Activated T-cell treated with anti-CD3 and anti-CD28 coated beads, Interleukin-2, amount 50 U/mL, for 24 hours (primary cell): ENCODE measurements at regions not wholly inside any gene's neighbourhood (a gene's known extent, or its start where the extent isn't known, plus 50 kb on each side); places are given as distances from the start of the nearest gene placed in this dataset.
A peak's percentile ranks its signal among the peaks of the same experiment; 100 is the strongest.

Source experiments
- DNase-seq: peaks from one replicate; pipeline ENCODE4 v3.0.0-alpha.2; 2020
- H3K27ac Mint-ChIP-seq: 2 replicates; pipeline ENCODE4 v1.8.0; 2020; ENCODE audit warnings: mild to moderate bottlenecking, mixed read lengths
- H3K27me3 Mint-ChIP-seq: 2 replicates; pipeline ENCODE4 v1.8.0; 2020; ENCODE audit warnings: mixed read lengths
- H3K36me3 Mint-ChIP-seq: 2 replicates; pipeline ENCODE4 v1.8.0; 2020; ENCODE audit warnings: low read depth, mixed read lengths
- H3K4me1 Mint-ChIP-seq: 2 replicates; pipeline ENCODE4 v1.8.0; 2020; ENCODE audit warnings: low read depth, mixed read lengths
- H3K4me3 Mint-ChIP-seq: 2 replicates; pipeline ENCODE4 v1.8.0; 2020; ENCODE audit warnings: mild to moderate bottlenecking, moderate library complexity, mixed read lengths
- H3K9me3 Mint-ChIP-seq: 2 replicates; pipeline ENCODE4 v1.8.0; 2020; ENCODE audit warnings: mixed read lengths

GRCh38 chr2:190767821-190768220, 112.8 kb upstream of the GLS start:
- Mint-ChIP-seq H3K36me3 (no peaks in the 10 kb centered on the region), H3K9me3 (no peaks in the 10 kb centered on the region), H3K27ac (no peak overlapping the region)

DNA sequence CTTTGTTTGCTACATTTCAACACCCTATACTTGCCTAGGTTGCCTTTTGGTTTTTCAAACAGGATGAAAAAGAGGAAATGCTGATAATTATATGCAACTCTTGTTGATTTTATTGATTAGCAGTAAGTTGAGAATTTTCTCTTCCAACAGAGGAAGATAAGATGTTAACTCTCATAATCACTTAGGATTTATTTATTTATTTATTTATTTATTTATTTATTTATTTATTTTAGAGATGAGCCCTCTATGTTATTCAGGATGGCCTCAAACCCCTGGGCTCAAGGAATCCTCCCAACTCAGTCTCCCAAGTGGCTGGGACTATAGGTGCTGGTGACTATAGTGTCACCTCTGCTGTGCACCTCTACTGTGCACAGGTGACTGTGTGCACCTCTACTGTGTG, 111.4 kb upstream of the GLS start:
- peaks cover 3% of the 10 kb centered on the region for H3K9me3 Mint-ChIP-seq
- H3K27me3 Mint-ChIP-seq: no peaks in the 10 kb centered on the region
- H3K4me1 Mint-ChIP-seq: peaks cover 31% of the 10 kb centered on the region
- no peak overlapping the region for H3K27ac Mint-ChIP-seq
- no peak overlapping the region for H3K4me3 Mint-ChIP-seq
- no peak for DNase-seq
- H3K36me3 Mint-ChIP-seq: no peaks in the 10 kb centered on the region

More at GRCh38 chr2:190767821-190768220, 112.8 kb upstream of the GLS start:
- peaks cover 44% of the 10 kb centered on the region for H3K4me1 Mint-ChIP-seq
- H3K27me3 Mint-ChIP-seq: no peaks in the 10 kb centered on the region
- no peak for DNase-seq
- H3K4me3 Mint-ChIP-seq: no peak overlapping the region

- DNase-seq: no peak
- Mint-ChIP-seq H3K9me3 (peaks cover 3% of the 10 kb centered on the region), H3K27me3 (no peaks in the 10 kb centered on the region), H3K4me1 (peaks cover 8% of the 10 kb centered on the region), H3K4me3 (no peak overlapping the region), H3K36me3 (no peaks in the 10 kb centered on the region), H3K27ac (no peak overlapping the region)
Measured at GRCh38 chr2:190771726-190772125, 108.9 kb upstream of the GLS start.

GRCh38 chr2:190780594-190780993, 100.0 kb upstream of the GLS start:
- H3K9me3 Mint-ChIP-seq: no peaks in the 10 kb centered on the region
- peaks cover 33% of the 10 kb centered on the region for H3K4me1 Mint-ChIP-seq
- H3K27me3 Mint-ChIP-seq: no peaks in the 10 kb centered on the region
- no peaks in the 10 kb centered on the region for H3K36me3 Mint-ChIP-seq
- no peak overlapping the region for H3K27ac Mint-ChIP-seq
- no peak overlapping the region for H3K4me3 Mint-ChIP-seq
- DNase-seq: no peak

DNA sequence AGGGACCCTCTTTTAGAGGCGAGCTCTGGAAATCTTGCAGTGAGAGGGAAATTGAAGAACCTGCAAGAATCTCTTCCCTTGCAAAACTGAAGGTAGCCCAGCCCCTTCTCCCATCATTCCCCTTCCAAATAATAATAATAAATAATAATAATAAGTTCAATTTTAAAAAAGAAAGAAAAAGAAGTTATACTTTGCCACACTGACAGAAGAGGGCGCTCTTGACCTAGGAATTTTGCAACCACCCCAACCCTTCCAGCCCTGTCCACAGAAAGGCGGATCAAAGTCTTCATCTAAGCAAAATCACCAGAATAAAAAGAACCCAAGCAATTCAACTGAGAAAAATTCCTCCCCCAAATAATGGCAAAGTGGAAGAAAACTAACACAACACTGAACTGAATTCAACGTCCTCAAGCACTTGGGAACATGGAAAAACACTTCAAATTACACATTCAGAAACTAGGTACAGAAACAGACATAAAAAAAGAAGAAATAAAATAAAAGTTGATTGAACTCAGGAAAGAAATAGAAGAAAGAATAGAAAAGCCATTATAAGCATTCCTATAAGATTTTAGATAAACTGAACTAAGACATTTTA, 98.9 kb upstream of the GLS start:
- no peak for DNase-seq
- Mint-ChIP-seq H3K9me3 (no peaks in the 10 kb centered on the region), H3K27ac (no peak overlapping the region), H3K4me1 (peaks cover 42% of the 10 kb centered on the region), H3K4me3 (no peak overlapping the region), H3K36me3 (no peaks in the 10 kb centered on the region), H3K27me3 (no peaks in the 10 kb centered on the region)

DNA sequence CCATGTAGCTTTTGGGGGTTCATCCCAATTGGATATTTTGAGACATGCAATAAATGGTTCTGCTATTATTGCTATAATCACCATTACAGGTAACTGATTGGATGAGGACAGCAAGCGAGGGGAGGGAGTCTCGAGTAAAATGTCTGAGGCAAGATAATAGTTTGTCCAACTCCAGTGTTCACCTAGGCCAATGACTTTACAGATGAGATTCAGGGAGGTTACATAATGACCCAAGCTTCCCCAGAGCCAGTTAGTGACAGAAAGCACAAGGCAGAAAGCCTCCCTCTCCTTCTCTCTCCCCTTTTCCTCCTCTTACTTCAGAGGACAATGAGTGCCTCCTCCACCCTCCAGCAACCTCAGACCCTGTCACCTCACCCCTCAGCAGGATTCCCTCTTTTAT, 98.4 kb upstream of the GLS start:
- Mint-ChIP-seq H3K9me3 (no peaks in the 10 kb centered on the region), H3K36me3 (no peaks in the 10 kb centered on the region), H3K4me1 (peaks cover 44% of the 10 kb centered on the region), H3K27me3 (no peaks in the 10 kb centered on the region), H3K27ac (no peak overlapping the region), H3K4me3 (no peak overlapping the region)
- DNase-seq: no peak

- DNase-seq: no peak
- Mint-ChIP-seq H3K4me1 (peaks cover 48% of the 10 kb centered on the region), H3K9me3 (no peaks in the 10 kb centered on the region), H3K27ac (no peak overlapping the region), H3K27me3 (no peaks in the 10 kb centered on the region), H3K4me3 (no peak overlapping the region), H3K36me3 (no peaks in the 10 kb centered on the region)
Measured at GRCh38 chr2:190783513-190784263, 96.9 kb upstream of the GLS start.

DNA sequence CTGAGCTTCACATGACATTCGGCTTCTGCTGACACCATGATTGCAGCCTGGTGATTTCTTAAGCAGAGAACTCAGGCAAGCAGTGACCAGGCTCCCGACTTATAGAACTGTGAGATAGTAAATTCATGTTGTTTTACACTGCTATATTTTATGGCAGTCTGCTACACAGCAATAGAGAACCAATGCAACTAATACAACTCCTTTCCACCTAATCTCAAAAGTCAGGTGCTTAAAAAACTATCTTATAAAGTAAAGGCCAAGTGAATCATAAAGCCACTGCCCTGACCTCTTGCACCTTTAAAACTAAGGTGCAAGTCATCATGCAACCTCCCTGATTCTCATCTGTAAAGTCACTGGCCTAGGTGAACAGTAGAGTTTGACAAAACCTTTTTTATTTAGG, 95.3 kb upstream of the GLS start:
- no peak for DNase-seq
- Mint-ChIP-seq H3K27ac (no peak overlapping the region), H3K9me3 (no peaks in the 10 kb centered on the region), H3K27me3 (no peaks in the 10 kb centered on the region), H3K36me3 (no peaks in the 10 kb centered on the region), H3K4me3 (no peak overlapping the region), H3K4me1 (peaks cover 60% of the 10 kb centered on the region)

GRCh38 chr2:190786404-190787166, 94.0 kb upstream of the GLS start:
- no peaks in the 10 kb centered on the region for H3K9me3 Mint-ChIP-seq
- H3K4me3 Mint-ChIP-seq: no peak overlapping the region

GRCh38 chr2:190787743-190788235, 92.8 kb upstream of the GLS start:
- DNase-seq: no peak
- no peaks in the 10 kb centered on the region for H3K9me3 Mint-ChIP-seq
- H3K27me3 Mint-ChIP-seq: no peaks in the 10 kb centered on the region
- peaks cover 67% of the 10 kb centered on the region for H3K4me1 Mint-ChIP-seq
- H3K4me3 Mint-ChIP-seq: no peak overlapping the region
- H3K27ac Mint-ChIP-seq: no peak overlapping the region
- H3K36me3 Mint-ChIP-seq: no peaks in the 10 kb centered on the region

More at GRCh38 chr2:190786404-190787166, 94.0 kb upstream of the GLS start:
- no peak overlapping the region for H3K27ac Mint-ChIP-seq
- DNase-seq: no peak
- peaks cover 65% of the 10 kb centered on the region for H3K4me1 Mint-ChIP-seq
- no peaks in the 10 kb centered on the region for H3K36me3 Mint-ChIP-seq
- no peaks in the 10 kb centered on the region for H3K27me3 Mint-ChIP-seq

DNA sequence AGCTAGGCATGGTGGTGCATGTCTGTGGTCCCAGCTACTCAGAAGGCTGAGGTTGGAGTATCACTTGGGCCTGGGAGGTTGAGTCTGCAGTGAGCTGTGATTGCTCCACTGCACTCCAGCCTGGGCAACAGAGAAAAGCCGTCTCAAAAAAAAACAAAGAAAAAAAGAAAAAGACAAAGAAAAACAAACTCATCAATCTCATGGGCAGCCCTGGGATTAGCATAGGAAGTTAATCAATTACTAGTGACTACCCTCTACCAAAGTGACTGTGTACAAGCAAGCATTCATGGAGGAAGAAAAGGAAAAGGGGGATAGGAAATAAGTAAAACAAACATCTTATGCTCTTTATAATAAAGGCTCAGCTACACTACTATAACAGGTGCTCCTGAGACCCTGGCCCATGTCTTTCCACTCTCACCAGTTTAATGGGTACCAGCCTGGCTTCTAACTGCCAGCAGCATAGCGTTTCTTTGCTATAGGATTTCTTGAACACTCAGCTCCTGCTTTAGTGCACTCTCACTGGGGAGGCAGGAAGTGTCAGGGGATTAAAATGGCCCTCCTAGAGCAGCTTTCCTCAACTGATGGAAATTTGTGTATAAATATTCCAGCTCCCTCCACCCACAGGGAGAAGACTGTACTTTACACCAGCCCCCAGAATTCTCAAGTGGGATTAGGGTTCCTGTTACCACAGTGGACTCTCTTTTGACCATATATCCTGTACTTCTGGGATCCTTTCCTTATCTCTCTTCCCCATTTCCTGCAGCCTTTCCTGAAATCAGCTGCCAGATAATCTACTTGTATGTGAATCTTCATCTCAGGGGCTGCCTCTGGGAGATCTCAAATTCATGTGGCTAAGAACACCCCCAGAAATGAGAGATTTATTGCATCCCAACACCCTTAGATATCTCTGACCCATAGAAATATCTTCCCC, 91.3 kb upstream of the GLS start:
- no peaks in the 10 kb centered on the region for H3K9me3 Mint-ChIP-seq
- DNase-seq: no peak
- H3K36me3 Mint-ChIP-seq: no peaks in the 10 kb centered on the region
- no peak overlapping the region for H3K4me3 Mint-ChIP-seq
- H3K27me3 Mint-ChIP-seq: no peaks in the 10 kb centered on the region
- H3K4me1 Mint-ChIP-seq: peaks cover 73% of the 10 kb centered on the region
- no peak overlapping the region for H3K27ac Mint-ChIP-seq

DNA sequence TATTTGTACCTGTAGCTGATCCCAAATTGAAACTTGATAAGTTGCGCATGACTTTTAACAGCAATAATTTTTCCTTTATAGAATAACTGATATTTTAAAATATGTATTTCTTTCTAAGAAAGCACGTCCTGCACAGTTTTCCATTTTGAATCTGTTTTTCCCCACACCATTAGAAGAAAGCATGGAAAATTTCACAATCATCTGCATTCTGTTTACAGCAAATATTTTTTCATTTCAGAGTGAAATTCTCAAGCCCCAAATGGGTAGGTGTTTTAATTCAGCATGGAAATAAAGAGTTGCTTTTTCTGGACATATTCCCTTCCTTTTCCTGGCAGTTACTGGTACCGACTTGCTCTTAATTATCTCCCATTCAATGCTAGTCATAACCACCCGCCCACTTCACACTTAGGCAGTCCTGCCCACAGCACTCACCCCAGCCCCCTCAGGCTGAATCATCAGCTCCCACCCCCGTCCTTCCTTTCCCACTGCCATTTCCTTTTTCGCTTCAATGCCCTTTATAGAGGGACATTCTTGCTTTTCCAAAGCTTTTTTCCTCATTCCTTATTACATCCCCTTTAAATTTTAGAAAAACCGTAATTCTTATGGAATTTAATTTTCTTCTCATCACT, 89.2 kb upstream of the GLS start:
- peak; percentile 51 for DNase-seq
- H3K4me1 Mint-ChIP-seq: peaks cover 68% of the 10 kb centered on the region
- no peaks in the 10 kb centered on the region for H3K36me3 Mint-ChIP-seq
- peak overlapping the region; percentile 85 for H3K27ac Mint-ChIP-seq
- no peaks in the 10 kb centered on the region for H3K9me3 Mint-ChIP-seq
- H3K27me3 Mint-ChIP-seq: no peaks in the 10 kb centered on the region
- peak overlapping the region; percentile 41 for H3K4me3 Mint-ChIP-seq

GRCh38 chr2:190791976-190792575, 88.5 kb upstream of the GLS start:
- Mint-ChIP-seq H3K27ac (peak overlapping the region; percentile 85), H3K9me3 (no peaks in the 10 kb centered on the region), H3K36me3 (no peaks in the 10 kb centered on the region), H3K4me3 (peak overlapping the region; percentile 41), H3K4me1 (peaks cover 63% of the 10 kb centered on the region), H3K27me3 (no peaks in the 10 kb centered on the region)
- no peak for DNase-seq
